ENCODE measurements at regions not wholly inside any gene's neighbourhood (a gene's known extent, or its start where the extent isn't known, plus 50 kb on each side); places are given as distances from the start of the nearest gene placed in this dataset.

DNA sequence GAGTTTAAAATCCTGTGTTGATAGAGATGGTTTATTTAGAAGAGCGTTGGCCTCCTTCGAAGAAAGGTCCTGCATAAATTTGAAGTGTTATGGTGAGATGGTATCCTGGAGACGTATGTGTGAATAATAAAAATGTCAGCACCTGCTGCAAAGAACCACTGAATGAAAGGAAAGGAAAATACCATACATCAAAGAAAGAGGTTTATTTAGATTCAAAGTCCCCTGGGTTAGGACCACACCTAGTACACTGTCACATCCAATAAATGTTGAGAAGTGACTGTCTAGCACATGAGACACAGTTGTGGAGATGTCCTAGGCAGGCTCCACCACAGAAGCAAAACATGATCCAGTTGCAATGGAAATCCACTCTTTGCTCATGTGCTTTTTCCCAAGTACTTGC is 214.7 kb downstream of the PAX1 start:
- DNase-seq (ENCODE audit: low spot score) = no peak
- no peak overlapping the region for H3K4me3 ChIP-seq
- TF ChIP-seq CTCF (IDR thresholded peaks at IDR 0.05) = no peak
- no peak overlapping the region for H3K27ac ChIP-seq

DNA sequence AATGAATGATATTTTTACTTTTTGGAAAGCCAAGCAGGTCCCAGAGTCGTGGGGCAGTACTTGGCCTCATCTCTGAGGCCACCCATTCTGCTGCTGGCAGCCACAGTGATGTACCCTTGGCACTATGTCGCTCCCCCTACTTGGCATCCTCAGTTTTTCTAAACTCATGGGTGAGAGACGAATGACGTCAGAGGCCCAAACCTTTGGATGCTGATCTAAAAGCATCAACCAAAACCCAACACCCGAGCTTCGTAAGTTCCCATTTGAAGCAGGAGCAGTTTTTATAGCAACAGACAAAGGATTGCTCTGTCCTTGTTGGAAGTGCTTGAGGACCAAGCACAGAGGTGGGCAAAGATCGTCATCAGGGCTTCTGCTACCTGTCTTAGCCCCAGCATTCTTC is 212.9 kb downstream of the PAX1 start:
- no peak overlapping the region for H3K4me3 ChIP-seq
- no peak for TF ChIP-seq CTCF (IDR thresholded peaks at IDR 0.05)
- no peak overlapping the region for H3K27ac ChIP-seq
- DNase-seq (ENCODE audit: low spot score) = no peak

DNA sequence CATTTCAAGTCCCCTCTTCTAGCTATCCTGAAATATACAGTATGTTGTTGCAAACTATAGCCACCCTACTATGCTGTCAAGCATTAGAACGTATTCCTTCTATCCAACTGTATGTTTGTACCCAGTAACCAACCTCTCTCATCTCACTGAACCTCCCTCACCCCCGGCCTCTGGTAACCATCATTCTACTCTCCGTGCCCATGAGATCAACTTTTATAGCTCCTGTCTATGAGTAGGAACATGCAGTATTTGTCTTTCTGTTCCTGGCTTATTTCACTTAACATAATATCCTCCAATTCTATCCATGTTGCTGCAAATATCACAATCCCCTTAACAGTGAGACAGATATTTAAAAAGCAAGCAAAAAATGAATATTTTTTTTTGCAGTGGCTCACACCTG is 196.9 kb downstream of the PAX1 start:
- DNase-seq (ENCODE audit: low spot score) = no peak
- Histone ChIP-seq H3K27ac (no peak overlapping the region), H3K4me3 (no peak overlapping the region)
- no peak for TF ChIP-seq CTCF (IDR thresholded peaks at IDR 0.05)

DNA sequence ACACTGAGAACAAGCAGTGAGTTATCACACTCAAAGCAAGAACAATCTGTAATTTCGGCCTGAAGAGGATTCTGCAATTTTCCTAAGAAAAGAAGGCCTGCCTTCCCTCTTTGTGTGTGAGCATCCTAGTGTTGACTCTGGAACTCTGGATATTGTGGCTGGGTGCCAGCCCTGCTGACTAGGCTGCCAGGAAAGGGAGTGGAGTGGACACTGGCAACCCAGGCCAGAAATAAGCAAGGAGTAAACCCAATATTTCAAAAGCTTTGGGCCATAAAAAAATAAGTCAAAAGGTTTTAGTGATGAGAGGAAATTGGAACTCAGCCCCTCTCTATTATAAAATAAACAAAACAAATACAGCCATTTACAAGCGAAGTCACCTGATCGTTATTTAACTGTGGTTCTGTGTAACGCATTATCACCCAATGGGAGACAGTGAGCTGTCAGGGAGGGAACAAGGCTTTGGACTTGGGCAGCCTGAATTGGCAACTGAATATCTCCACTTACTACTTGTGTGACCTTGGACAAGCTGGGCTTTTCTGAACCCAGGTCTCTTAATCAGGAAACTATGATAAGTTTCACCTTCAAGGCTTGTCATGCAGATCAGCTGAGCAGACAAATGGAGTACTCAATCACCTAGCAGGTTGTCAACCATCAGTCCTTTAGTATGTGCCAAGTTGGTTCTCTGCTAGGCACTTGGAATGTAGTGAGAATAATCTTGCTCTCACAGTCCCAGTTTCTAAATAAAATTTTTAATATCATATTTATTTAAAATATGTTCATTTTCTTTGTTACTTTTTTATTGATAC is 196.2 kb downstream of the PAX1 start:
- no peak for TF ChIP-seq CTCF (IDR thresholded peaks at IDR 0.05)
- Histone ChIP-seq H3K4me3 (no peak overlapping the region), H3K27ac (no peak overlapping the region)
- DNase-seq (ENCODE audit: low spot score) = no peak

DNA sequence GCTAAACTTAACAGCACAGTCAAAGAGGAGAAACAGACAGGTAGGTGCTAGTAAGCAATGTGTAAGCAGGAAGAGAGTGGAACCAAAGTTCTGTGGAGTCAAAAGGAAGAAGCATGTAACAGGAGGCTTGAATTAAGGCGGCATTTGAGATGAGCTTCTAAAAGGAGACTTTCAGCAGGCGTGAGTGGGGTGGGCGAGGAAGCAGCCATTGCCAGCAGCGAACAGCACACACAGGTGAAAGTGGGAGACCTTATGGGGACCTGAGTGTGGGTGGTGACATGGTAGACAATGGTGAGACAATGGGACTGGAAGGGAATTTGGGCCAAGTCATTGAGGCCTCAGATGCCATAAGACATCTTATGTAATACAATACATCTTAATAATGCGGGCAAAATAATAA is 195.0 kb downstream of the PAX1 start:
- TF ChIP-seq CTCF (IDR thresholded peaks at IDR 0.05) = no peak
- DNase-seq (ENCODE audit: low spot score) = no peak
- no peak overlapping the region for H3K4me3 ChIP-seq
- H3K27ac ChIP-seq = no peak overlapping the region

DNA sequence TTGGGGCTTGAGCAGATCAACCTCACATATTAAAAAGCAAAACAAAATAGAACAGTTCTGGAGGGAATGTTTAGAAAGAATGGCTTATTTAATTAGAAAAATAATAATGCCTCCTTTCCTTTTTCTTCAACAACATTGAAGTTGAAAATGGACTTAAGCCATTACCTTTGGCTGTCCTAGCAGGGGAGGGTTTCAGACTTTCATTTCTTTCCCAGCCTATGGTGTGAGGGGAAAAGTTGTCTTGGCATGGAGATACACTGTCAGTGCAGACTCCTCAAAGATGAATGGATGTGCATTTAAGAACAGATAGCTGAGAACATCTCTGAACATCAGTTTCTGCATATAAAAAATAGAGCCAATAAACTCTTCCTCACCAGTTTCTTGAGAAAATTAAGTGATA is 169.5 kb downstream of the PAX1 start:
- TF ChIP-seq CTCF (IDR thresholded peaks at IDR 0.05) = no peak
- no peak for DNase-seq (ENCODE audit: low spot score)
- H3K27ac ChIP-seq = no peak overlapping the region
- no peak overlapping the region for H3K4me3 ChIP-seq

- Histone ChIP-seq H3K27ac (no peak overlapping the region), H3K4me3 (no peak overlapping the region)
- no peak for TF ChIP-seq CTCF (IDR thresholded peaks at IDR 0.05)
- DNase-seq (ENCODE audit: low spot score) = no peak
Observed at GRCh38 chr20:21874127-21874526, 168.7 kb downstream of the PAX1 start.

Measured in coronary artery (tissue), 2 donors.